ENCODE measurements at regions not wholly inside any gene's neighbourhood (a gene's known extent, or its start where the extent isn't known, plus 50 kb on each side); places are given as distances from the start of the nearest gene placed in this dataset.

GRCh38 chr1:199725002-199725565 lies 302.4 kb upstream of the NR5A2 start:
- no peak for DNase-seq

- DNase-seq = no peak
These were observed 299.8 kb upstream of the NR5A2 start for GRCh38 chr1:199727682-199728081.

GRCh38 chr1:199728345-199728744 lies 299.2 kb upstream of the NR5A2 start:
- no peak for DNase-seq

GRCh38 chr1:199733125-199733524 lies 294.4 kb upstream of the NR5A2 start:
- no peak for DNase-seq

- no peak for DNase-seq
These were observed 293.3 kb upstream of the NR5A2 start for GRCh38 chr1:199734186-199734585.

GRCh38 chr1:199735660-199736059 lies 291.9 kb upstream of the NR5A2 start:
- DNase-seq = no peak

- DNase-seq = no peak
These were observed 290.9 kb upstream of the NR5A2 start for GRCh38 chr1:199736646-199737045.

GRCh38 chr1:199741586-199741985 lies 285.9 kb upstream of the NR5A2 start:
- DNase-seq = no peak

GRCh38 chr1:199742547-199742946 lies 285.0 kb upstream of the NR5A2 start:
- DNase-seq = no peak

- DNase-seq = no peak
These were observed 284.3 kb upstream of the NR5A2 start for GRCh38 chr1:199743227-199743626.

GRCh38 chr1:199746666-199747384 lies 280.7 kb upstream of the NR5A2 start:
- DNase-seq = no peak

GRCh38 chr1:199747984-199748383 lies 279.5 kb upstream of the NR5A2 start:
- DNase-seq = no peak

- DNase-seq = no peak
These were observed 276.0 kb upstream of the NR5A2 start for GRCh38 chr1:199751506-199751905.

GRCh38 chr1:199751962-199752687 lies 275.4 kb upstream of the NR5A2 start:
- DNase-seq = no peak

- DNase-seq = no peak
These were observed 274.9 kb upstream of the NR5A2 start for GRCh38 chr1:199752688-199753027.

- DNase-seq = no peak
These were observed 274.0 kb upstream of the NR5A2 start for GRCh38 chr1:199753513-199753912.

GRCh38 chr1:199756066-199756465 lies 271.4 kb upstream of the NR5A2 start:
- no peak for DNase-seq

- DNase-seq = no peak
These were observed 268.8 kb upstream of the NR5A2 start for GRCh38 chr1:199758626-199759255.

GRCh38 chr1:199759268-199759730 lies 268.2 kb upstream of the NR5A2 start:
- no peak for DNase-seq

GRCh38 chr1:199762572-199762971 lies 264.9 kb upstream of the NR5A2 start:
- DNase-seq = no peak

GRCh38 chr1:199766218-199766792 lies 261.2 kb upstream of the NR5A2 start:
- no peak for DNase-seq

- DNase-seq = no peak
These were observed 259.8 kb upstream of the NR5A2 start for GRCh38 chr1:199767700-199768099.

Measured in nucleus accumbens (tissue), 56 donors.